NCI-H1694 treated with DMSO at 0.1 percent for 48 hours (cell line): ENCODE measurements at regions not wholly inside any gene's neighbourhood (a gene's known extent, or its start where the extent isn't known, plus 50 kb on each side); places are given as distances from the start of the nearest gene placed in this dataset.
"Not testable (repeated sequence)": the region's sequence is repeated elsewhere in the genome, so short reads cannot be mapped to it uniquely, and the experiment has no call there.

Source experiments
- DNase-seq: peaks from one replicate; lab custom pipeline; 2025; lab: John Stamatoyannopoulos, UW

- no peak for DNase-seq
Observed at GRCh38 chr2:142649581-142649980, 227.9 kb upstream of the KYNU start.

DNA sequence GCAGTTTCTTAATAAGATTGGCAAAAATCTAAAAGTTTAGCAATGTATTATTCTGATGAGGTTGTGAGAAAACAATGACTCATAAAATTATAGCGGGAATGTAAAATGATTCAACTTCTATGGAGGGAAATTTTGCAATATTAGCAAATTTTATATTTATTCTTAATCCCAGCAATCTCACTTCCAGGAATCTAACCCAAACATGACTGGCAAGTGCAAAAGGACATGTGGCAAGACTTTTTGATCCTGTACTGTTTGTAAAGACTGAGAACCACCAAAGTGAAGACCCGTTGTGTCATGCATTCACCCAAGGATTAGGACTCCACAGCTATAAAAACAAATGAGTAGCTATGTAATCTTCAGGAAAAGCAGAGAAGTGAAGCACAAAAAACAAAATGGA is 234.8 kb upstream of the KYNU start:
- DNase-seq = no peak

DNA sequence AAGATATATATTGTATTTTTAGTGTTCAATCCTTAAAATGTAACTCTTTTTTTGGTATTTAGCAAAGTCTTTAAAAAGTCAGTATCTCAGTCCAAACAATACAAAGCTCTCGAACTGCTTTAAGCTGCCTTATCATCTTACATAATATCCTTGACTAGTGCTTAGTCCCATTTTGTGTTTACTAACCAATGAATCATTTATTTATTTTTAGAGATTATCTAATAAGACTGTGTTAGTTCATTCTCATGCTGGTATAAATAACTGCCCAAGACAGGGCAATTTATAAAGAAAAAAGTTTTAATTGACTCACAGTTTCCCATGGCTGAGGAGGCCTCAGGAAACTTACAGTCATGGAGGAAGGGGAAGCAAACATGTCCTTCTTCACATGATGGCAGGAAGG is 248.3 kb upstream of the KYNU start:
- no peak for DNase-seq

- no peak for DNase-seq
Observed at GRCh38 chr2:142621287-142621686, 256.2 kb upstream of the KYNU start.

DNA sequence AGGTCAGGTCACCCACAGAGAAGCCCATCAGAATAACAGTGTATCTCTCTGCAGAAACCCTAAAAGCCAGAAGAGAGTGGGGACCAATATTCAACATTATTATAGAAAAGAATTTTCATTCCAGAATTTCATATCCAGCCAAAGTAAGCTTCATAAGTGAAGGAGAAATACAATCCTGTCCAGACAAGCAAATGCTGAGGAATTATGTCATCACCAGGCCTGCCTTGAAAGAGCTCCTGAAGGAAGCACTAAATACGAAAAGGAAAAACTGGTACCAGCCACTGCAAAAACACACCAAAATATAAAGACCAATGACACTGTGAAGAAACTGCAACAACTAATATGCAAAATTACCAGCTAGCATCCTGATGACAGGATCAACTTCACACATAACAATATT is 260.0 kb upstream of the KYNU start:
- no peak for DNase-seq

DNA sequence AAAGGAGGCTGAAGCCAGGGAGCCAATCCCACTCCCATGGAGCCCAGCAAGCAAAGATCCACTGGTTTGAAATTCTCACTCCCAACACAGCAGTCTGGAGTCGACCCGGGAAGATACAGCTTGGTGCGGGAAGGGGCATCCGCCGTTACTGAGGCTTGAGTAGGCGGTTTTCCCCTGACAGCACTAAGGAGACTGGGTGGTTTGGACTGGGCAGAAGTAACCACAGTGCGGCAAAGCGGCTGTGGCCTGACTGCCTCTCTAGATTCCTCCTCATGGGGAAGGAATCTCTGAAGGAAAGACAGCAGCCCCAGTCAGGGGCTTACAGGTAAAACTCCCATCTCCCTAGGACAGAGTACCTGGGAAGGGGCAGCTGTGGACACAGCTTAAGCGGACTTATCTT is 261.6 kb upstream of the KYNU start:
- DNase-seq = no peak

DNA sequence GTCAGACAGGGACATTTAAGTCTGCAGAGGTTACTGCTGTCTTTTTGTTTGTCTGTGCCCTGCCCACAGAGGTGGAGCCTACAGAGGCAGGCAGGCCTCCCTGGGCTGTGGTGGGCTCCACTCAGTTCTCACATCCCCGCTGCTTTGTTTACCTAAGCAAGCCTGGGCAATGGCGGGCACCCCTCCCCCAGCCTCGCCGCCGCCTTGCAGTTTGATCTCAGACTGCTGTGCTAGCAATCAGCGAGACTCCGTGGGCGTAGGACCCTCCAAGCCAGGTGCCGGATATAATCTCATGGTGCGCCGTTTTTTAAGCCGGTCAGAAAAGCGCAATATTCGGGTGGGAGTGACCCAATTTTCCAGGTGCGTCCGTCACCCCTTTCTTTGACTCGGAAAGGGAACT is 264.3 kb upstream of the KYNU start:
- DNase-seq = not testable (repeated sequence)

GRCh38 chr2:142605421-142605820 is 272.0 kb upstream of the KYNU start:
- DNase-seq = no peak

DNA sequence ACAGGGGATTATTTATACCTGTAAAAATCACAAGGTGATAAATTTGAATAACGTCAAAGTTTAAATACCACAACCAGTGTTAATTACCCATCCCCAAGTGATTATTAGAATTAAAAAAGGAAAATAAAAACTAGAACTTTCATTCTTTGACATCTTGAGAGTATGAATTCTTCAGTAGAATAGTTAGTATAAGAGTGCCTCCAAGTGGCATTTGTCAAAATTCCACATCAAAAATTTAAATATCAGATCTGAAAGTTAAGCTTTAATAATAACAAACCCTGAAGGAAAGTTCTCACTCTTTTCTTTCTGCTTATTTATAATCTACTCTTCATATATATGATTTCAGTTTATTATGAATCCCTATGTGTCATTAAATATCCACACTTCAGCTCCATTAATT is 273.7 kb upstream of the KYNU start:
- peak; percentile 38 for DNase-seq

GRCh38 chr2:142602418-142602989 is 275.0 kb upstream of the KYNU start:
- no peak for DNase-seq

GRCh38 chr2:142601794-142602193 is 275.7 kb upstream of the KYNU start:
- DNase-seq = no peak

GRCh38 chr2:142599504-142599903 is 278.0 kb upstream of the KYNU start:
- no peak for DNase-seq

DNA sequence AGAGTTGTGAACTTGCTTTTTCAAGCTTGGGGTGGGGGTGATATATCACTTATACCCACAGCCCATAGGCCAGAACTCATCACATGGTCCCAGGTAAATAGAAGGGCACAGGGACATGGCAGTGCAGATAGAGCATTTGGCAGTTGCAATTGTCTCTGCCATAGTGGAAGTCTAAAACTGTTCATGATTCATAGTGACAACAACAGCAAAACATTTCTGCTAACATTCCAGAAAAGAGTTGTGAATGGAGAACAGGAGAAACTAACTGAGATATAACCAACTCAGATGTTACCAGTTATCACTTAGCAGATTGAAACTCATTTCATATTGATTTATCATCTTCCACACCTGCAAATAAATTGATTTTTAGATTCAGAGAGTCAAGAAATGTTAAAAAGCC is 278.6 kb upstream of the KYNU start:
- no peak for DNase-seq

GRCh38 chr2:142596334-142597088 is 281.0 kb upstream of the KYNU start:
- no peak for DNase-seq

- DNase-seq = no peak
Observed at GRCh38 chr2:142594935-142595334, 282.5 kb upstream of the KYNU start.

GRCh38 chr2:142592171-142592570 is 285.3 kb upstream of the KYNU start:
- no peak for DNase-seq

GRCh38 chr2:142591420-142591819 is 286.0 kb upstream of the KYNU start:
- DNase-seq = no peak

- DNase-seq = no peak
Observed at GRCh38 chr2:142588269-142588668, 289.2 kb upstream of the KYNU start.

- DNase-seq = no peak
Observed at GRCh38 chr2:142586693-142587580, 290.5 kb upstream of the KYNU start.

DNA sequence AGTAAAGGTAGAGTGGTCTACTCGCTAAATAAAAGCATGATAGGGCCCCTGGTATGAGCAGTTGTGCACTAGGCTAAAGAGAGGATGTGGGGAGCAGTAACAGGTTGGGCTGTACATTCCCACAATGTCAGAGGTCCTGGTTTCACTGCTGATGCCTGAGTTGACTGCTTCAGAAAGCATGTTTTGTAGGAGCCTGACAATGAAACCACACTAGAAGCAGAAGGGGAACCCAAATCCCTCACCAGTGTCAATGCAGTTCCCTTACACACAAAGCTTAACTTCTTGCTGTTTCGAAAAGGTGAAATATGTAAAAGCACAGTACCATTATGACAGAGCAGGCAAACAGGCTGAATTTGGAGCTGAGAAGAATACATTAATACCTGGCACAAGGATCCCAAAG is 291.7 kb upstream of the KYNU start:
- DNase-seq = no peak

- DNase-seq = no peak
Observed at GRCh38 chr2:142582317-142582716, 295.1 kb upstream of the KYNU start.

DNA sequence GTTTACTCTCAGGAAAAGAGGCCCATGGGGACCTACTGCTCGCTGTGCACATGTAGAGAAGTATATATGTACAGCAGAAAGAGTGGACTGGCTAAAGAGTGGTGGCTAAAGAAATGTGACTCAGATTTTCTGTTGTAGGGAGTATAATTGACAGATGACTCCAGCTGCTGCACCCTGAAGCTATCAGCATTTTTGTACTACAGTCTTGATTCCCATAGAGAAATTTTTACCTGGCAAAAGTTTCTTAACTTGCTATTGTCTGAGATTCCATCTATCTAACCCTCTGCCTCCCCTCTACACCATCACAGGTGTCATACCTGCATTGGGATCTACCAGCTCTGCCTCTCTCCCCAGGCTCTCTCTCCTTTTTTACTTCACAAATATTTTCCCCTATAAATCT is 296.0 kb upstream of the KYNU start:
- DNase-seq = no peak

GRCh38 chr2:142580691-142581090 is 296.8 kb upstream of the KYNU start:
- no peak for DNase-seq
